ENCODE measurements at regions not wholly inside any gene's neighbourhood (a gene's known extent, or its start where the extent isn't known, plus 50 kb on each side); places are given as distances from the start of the nearest gene placed in this dataset.

- TF ChIP-seq CTCF (IDR thresholded peaks at IDR 0.05; ENCODE audit: low read depth, low read length): no peak
- no peak overlapping the region for H3K4me3 ChIP-seq (ENCODE audit: low read depth, low read length)
Observed at GRCh38 chr6:135647521-135647920, 150.0 kb upstream of the AHI1 start.

GRCh38 chr6:135651964-135652755 is 154.6 kb upstream of the AHI1 start:
- no peak overlapping the region for H3K4me3 ChIP-seq (ENCODE audit: low read depth, low read length)
- TF ChIP-seq CTCF (IDR thresholded peaks at IDR 0.05; ENCODE audit: low read depth, low read length): no peak

GRCh38 chr6:135655055-135655454 is 157.5 kb upstream of the AHI1 start:
- no peak for TF ChIP-seq CTCF (IDR thresholded peaks at IDR 0.05; ENCODE audit: low read depth, low read length)
- no peak overlapping the region for H3K4me3 ChIP-seq (ENCODE audit: low read depth, low read length)

- no peak overlapping the region for H3K4me3 ChIP-seq (ENCODE audit: low read depth, low read length)
- no peak for TF ChIP-seq CTCF (IDR thresholded peaks at IDR 0.05; ENCODE audit: low read depth, low read length)
Observed at GRCh38 chr6:135657207-135657606, 159.7 kb upstream of the AHI1 start.

- no peak overlapping the region for H3K4me3 ChIP-seq (ENCODE audit: low read depth, low read length)
- no peak for TF ChIP-seq CTCF (IDR thresholded peaks at IDR 0.05; ENCODE audit: low read depth, low read length)
Observed at GRCh38 chr6:135658481-135658880, 160.9 kb upstream of the AHI1 start.

GRCh38 chr6:135658916-135659315 is 161.4 kb upstream of the AHI1 start:
- no peak for TF ChIP-seq CTCF (IDR thresholded peaks at IDR 0.05; ENCODE audit: low read depth, low read length)
- H3K4me3 ChIP-seq (ENCODE audit: low read depth, low read length): no peak overlapping the region

- TF ChIP-seq CTCF (IDR thresholded peaks at IDR 0.05; ENCODE audit: low read depth, low read length): no peak
- no peak overlapping the region for H3K4me3 ChIP-seq (ENCODE audit: low read depth, low read length)
Observed at GRCh38 chr6:135664527-135664926, 167.0 kb upstream of the AHI1 start.
